ENCODE measurements at regions not wholly inside any gene's neighbourhood (a gene's known extent, or its start where the extent isn't known, plus 50 kb on each side); places are given as distances from the start of the nearest gene placed in this dataset.

GRCh38 chr4:125365731-125366130, 51.0 kb downstream of the FAT4 start:
- DNase-seq (ENCODE audit: low spot score), result no peak

- DNase-seq (ENCODE audit: low spot score), result no peak
These were observed 53.4 kb downstream of the FAT4 start for GRCh38 chr4:125368146-125368545.

- no peak for DNase-seq (ENCODE audit: low spot score)
These were observed 53.9 kb downstream of the FAT4 start for GRCh38 chr4:125368671-125369081.

DNA sequence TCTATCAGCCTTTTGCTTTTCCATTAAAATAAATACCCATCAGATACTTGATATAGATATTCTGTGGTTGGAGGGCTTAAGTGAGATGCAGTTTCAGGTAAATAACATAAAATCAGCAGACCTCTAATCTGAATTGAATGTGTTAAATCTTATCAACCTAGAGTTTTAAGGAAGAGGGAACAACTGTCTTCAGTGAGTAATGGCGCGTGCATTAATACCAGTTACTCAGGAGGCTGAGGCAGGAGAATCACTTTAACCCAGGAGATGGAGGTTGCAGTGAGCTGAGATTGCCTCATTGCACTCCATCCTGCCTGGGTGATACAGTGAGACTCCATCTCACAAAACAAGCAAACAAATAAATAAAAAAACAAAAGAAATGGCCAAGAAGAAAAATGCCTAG, 54.3 kb downstream of the FAT4 start:
- DNase-seq (ENCODE audit: low spot score), result no peak

DNA sequence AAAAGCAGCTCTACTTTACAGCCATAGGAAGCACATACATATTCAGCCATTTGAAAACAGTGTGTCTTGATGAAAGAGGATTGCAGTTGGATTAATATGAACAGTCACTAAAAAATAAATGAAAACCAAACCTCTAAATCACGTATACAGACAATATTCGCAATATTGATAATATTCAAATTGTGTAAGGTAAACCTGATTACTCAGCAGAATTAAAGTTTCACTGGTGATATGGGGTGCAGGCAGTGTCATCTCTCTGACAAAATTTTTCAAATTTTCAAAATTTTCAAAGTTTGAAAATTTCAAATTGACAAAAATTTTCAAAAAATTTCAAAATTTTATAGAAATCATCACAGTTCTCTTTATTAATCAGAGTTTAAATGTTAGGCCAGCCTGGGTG, 55.7 kb downstream of the FAT4 start:
- no peak for DNase-seq (ENCODE audit: low spot score)

DNA sequence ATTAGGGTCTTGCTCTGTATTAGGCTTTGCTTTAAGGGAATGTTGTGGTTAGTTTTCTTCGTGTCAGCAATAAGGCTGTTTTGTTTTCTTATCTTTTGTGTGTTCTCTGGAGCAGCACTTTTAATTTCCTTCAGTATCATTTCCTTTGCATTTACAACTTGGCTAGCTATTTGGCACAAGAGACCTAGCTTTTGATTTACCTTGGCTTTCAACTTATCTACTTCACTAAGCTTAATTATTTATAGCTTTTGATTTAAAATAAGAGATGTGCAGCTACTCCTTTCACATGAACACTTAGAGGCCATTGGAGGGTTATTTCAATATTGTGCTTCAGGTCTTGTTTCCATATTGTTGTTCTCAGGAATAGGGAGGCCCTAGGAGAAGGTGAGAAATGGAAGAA, 68.2 kb downstream of the FAT4 start:
- no peak for DNase-seq (ENCODE audit: low spot score)

DNA sequence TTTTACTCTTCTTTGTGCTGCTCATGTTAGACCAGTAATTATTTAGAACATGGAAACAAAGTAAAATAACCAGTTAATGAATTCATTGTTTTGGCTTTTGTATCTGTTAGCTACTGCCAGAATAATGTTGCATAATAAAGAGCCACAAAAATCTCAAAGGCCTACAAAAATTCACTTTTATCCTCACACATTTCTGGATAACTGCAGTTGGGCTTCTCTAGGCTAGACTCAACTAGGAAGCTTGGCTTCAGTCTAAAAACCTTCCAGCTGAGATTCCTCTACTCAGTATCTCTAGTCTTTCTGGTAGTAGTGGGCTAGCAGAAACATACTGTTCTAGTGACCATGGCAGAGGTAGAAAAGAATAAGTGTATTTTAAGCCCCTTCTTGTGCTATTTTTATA, 73.0 kb downstream of the FAT4 start:
- no peak for DNase-seq (ENCODE audit: low spot score)

GRCh38 chr4:125388613-125389012, 73.9 kb downstream of the FAT4 start:
- no peak for DNase-seq (ENCODE audit: low spot score)

GRCh38 chr4:125389713-125390112, 75.0 kb downstream of the FAT4 start:
- no peak for DNase-seq (ENCODE audit: low spot score)

DNA sequence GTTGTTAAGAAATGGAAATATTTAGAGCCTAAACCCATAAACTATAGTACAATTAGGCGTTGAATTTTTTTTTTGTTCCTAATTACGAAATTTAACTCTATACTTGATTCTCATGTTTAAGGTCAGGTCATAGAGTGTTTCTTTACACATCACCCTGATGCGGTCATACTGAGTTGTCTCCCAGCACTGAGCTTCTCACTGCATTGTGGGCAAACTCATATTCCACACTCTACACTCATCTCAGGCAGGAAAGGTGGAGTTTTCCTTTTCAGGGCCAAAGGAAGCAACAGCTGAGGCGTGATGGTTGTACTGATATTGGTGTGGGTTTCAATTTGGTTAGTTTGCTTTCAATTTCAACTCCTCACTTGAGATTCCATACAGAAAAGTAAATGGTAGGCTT, 75.4 kb downstream of the FAT4 start:
- DNase-seq (ENCODE audit: low spot score), result no peak

DNA sequence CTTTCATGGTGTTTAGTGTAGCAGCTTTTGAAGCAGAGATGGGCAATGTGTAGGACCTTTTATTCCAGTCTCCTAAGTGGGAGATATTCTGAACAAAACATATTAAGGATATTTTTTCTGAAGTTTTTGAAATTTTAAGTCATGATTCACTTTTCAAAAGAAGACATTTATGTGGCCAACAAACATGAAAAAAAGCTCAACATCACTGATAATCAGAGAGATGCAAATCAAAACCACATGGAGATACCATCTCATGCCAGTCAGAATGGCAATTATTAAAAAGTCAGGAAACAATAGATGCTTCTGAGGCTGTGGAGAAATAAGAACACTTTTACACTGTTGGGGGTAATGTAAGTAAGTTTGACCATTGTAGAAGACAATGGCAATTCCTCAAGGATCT, 76.0 kb downstream of the FAT4 start:
- DNase-seq (ENCODE audit: low spot score), result no peak

GRCh38 chr4:125392694-125393093, 77.9 kb downstream of the FAT4 start:
- DNase-seq (ENCODE audit: low spot score), result no peak

- DNase-seq (ENCODE audit: low spot score), result no peak
These were observed 79.1 kb downstream of the FAT4 start for GRCh38 chr4:125393825-125394224.

GRCh38 chr4:125397226-125397625, 82.5 kb downstream of the FAT4 start:
- DNase-seq (ENCODE audit: low spot score), result no peak

- DNase-seq (ENCODE audit: low spot score), result no peak
These were observed 83.7 kb downstream of the FAT4 start for GRCh38 chr4:125398263-125399002.

DNA sequence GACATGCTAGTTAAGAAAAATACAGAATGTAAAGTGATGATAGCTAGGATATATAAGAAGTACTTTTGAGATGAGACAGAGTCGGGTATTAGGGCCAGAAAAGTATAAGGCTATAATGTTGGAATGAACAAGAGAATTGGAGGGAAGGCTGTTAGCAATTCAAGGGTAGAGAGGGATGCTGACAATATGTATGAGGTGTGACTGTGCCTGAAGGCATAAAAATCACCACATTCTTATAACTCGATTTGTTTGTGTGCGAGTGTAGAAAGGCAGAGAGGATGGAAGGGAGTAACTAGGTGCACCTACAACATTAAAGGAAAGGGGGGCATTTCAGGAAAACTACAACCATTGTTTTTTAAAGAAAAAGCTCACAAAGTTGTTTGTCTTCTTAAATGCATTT, 86.0 kb downstream of the FAT4 start:
- no peak for DNase-seq (ENCODE audit: low spot score)

GRCh38 chr4:125401784-125402183, 87.0 kb downstream of the FAT4 start:
- DNase-seq (ENCODE audit: low spot score), result no peak

- DNase-seq (ENCODE audit: low spot score), result no peak
These were observed 105.8 kb downstream of the FAT4 start for GRCh38 chr4:125420526-125420925.

GRCh38 chr4:125421547-125421946, 106.8 kb downstream of the FAT4 start:
- DNase-seq (ENCODE audit: low spot score), result no peak

GRCh38 chr4:125423124-125423523, 108.4 kb downstream of the FAT4 start:
- no peak for DNase-seq (ENCODE audit: low spot score)

DNA sequence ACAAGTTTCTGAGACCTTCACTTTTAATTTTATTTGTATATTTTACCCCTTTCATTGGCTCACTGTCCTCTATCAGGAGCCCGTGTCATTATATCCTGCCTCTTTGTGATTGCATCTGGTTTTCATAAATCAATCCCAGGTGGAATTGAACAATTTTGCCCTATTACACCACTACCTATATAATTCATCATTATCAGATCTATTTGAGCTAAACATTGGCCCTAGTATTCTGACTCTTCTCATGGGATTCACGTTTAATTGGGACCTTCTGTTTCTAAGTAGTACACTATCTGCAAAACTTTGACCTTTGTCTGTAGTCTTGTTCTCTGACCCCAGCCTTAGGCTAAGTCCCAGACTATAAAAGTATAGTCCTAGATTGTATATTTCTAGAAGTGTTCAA, 114.1 kb downstream of the FAT4 start:
- no peak for DNase-seq (ENCODE audit: low spot score)

GRCh38 chr4:125430086-125430485, 115.3 kb downstream of the FAT4 start:
- DNase-seq (ENCODE audit: low spot score), result no peak

GRCh38 chr4:125432078-125432477, 117.3 kb downstream of the FAT4 start:
- peak; percentile 8 for DNase-seq (ENCODE audit: low spot score)

- no peak for DNase-seq (ENCODE audit: low spot score)
These were observed 118.7 kb downstream of the FAT4 start for GRCh38 chr4:125433453-125433852.

Data from cerebellar cortex (tissue), 1 donor.